Left hindlimb (tissue), 1 donor: ENCODE measurements at regions not wholly inside any gene's neighbourhood (a gene's known extent, or its start where the extent isn't known, plus 50 kb on each side); places are given as distances from the start of the nearest gene placed in this dataset.

Experiments
- DNase-seq: peaks from one replicate; pipeline ENCODE4 v3.0.0-alpha.2; 2018

DNA sequence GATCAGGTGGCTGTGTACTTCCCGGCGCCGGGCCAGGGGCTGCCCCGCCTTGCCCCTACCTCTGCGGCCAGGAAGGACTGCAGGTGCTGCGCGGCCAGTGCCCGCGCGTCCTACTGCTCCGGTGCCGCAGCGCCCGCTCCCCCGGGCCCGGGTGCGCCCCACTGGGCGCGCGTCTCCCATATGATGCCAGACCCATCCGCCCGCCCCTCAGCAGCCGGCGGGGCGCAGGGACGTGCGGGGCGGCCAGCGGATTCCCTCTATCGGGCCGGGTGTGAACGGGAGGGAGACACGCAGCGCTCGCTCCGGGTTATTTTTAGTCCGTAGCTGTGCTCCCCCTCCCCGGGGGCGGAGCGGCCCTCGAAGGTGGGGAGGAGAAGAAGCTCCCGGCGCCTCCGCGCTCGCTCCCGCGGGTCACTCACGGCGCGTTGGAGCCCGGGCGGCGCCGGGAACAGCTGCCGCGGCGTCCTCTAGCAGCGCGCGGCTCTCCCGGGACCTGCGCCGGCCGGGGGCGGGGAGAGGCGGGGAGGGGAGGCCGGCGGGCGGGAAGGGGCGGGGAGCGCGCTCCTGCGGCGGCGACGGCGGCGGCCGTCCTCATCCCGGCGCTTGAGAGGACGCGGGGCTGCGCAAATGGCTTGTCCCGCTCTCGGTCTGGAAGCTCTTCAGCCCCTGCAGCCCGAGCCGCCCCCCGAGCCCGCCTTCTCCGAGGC, 103.6 kb downstream of the UCHL1 start:
- peak; percentile 83 for DNase-seq

DNA sequence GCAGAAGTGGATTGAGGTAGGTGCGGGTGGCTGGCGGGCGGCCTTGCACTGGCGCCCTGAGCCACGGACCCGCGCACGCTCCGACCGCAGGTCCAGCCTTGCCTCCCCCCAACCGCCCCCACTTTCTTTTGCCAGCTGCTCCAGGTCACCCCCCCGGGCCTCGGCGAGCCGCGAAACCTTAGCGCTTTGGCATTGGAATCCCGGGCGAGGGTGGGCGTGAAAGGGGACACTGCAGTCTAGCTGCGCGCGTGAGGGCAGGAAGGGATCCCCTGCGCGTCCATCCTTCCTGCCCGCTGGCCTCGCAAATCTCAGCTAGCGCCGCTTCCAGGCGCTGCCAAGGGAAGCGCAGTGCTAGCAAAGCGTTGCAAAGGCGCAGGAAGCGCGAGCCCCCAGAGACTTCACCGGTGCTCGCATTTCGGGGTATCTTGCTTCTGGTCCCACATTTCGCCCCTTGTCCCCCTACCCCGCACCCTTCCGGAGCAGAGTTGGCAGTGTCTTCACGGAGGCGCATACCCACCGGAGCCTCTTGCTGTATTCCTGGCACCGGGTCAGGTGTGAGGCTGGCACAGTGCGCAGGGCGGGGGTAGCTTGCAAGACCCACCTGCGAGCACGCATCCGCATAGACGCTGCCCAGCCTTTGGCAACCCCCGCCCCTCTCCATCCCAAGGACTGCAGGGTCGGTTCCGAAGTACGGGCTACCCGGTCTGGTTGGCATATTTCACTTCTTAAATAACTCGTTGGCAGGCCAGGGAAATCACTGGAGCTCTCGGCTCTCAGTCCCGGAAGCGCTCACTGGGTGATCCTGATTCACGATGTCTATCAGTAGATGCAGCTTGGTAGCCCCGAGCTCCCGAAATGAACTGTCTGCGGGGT, 104.4 kb downstream of the UCHL1 start:
- DNase-seq: peak; percentile 59

DNA sequence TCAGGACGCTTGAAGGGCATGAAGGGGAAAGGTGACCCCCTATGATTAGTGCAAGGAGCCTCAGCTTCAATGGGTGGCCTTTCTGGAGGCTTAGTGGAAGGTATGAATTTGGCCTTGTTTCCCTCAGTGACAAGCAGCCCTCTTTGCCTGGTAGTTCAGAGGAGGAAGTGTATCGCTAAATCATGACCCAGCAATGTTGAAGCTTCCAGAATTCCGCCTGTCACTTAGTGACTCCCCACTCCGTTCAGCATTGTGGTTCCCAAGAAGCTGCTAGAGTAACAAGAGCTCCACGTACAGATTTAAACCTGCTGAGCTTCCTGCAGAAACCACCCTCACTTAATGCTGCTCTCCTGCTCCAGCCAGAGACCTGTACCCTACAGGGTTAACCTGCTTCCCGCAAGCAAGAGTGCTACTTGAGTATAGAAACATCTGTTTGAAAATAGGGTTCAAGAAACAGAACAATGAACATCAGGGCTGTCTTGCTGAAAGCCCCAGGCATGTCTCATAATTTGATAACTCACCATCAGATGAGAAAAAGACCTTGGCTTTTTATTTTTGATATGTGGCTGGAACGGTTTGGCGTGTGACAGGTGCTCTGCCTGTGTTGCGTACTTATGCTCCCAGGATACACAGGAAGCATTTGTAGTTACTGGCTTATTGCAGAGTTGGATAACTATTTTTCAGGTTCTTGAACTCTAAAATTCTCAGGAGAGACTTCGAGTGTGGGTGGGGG, 105.2 kb downstream of the UCHL1 start:
- DNase-seq: no peak

DNA sequence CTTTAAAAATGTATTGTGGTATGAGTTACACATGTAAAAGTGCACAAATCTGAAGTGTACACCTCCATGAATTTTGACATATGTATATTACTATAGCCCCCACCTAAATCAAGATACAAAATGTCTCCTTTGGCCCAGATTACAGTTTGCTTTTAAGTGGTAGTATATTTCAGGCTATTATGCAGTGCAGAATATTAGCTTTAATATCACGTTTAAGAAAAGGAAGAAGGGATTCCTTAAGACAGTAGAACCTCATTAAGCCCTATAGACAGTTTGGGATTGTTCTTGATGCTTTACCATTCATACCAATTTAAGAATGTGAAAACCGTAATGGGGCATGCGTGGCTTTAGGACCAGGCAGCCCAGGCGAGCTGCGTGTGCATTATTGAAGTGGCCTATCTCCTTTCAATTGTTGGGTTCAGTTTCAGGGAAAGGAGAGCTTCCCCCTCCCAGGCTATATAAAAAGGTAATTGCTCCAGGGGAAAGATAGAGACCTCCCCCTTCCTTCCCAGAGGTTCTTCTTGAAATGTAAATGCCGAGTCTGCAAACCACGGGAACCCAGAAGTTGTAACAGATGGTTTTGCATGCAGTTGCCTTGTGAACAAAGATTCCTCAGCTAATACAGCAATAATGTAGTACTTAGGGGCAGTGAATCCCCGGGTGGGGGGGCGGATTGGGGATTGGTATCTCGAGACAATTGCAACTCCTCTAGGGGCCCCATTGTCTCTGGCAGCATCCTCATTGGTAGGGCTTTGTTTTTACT, 106.1 kb downstream of the UCHL1 start:
- DNase-seq: no peak

DNA sequence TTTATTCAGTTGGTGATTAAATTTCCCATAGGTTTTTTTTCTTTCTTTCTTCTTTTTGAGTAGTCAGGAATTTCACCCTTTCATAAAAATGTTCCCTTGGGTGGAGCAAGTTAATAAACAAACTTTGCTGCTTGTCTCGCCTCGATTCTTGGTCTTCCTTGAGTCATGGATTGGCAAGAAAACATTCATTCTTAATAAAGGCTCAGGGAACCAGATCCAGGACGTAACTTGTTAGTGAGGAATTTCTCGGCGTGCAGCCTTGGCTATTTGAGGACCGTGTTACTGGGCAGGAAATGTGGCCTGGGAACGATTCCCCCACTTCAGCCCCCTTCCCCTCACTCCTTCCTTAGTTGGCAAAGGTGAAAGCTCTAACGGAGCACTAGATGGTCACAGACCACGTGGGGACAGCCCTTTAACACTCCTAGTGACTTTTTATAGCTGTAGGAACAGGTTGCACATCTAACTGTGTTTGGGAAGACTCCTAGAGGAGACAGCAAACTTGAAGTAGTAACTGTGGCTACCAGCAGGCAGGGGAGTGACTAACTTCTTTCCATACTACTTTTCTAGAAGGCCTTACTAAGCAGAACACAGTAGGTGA, 106.8 kb downstream of the UCHL1 start:
- peak; percentile 60 for DNase-seq

DNA sequence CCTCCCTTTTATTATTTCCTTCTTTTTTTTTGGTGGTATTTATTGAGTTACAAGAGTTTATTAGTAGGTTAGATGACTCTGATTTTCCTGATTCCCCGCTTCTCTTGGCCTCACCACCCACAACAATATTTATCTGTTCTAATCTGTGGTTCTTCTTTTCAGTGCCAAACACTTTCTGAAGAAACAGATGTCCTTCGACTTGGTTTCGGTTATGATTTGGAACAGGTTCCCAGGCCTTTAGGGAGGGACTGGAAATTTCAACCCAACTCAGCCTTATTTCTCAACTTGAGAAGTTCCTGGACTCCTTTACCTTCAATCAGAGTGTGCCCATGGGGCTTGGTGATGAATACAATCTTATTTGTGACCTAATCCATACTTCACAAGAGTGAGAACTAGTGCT, 108.1 kb downstream of the UCHL1 start:
- DNase-seq: no peak

DNA sequence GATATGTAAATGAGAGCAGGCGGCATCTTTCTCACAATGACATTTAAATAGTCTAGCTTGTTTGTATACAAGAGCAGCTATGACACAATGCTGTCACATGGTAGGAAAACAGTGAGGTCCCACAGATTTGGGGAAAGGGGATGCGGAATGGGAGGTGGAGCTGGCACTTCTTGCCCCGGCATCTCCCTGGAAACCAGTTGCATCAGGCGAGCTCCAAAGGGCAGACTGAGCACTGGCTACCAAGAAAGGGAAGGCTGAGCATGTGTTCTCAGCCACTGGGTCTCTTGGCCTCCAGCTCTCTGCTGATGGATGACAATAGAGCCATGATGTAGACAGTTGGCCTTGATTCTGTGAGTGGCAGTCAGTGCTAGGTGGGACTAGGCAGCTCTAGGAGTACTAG, 109.0 kb downstream of the UCHL1 start:
- DNase-seq: no peak

DNA sequence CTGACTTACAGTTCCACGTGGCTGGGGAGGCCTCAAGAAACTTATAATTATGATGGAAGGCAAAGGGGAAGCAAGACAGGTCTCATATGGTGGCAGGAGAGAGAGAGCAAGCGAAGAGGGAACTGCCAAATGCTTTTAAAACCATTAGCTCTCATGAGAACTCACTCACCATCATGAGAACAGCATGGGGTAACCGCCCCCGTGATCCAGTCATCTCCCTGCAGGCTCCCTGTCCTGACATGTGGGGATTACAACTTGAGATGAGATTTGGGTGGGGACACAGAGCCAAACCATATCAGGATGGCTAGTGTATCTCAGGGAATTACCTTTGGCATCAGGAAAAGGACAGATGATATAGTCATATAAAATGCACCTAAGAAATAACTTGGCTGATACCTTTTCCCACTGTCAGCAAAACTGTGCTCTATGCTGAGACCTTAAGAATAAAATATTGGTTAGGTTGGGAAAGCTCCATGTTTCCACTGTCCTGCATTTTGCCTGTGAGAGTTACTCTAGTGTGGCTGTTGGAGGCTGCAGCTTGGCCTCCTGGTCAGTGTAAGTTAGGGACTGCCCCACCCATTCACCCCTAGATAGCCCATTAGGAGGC, 110.3 kb downstream of the UCHL1 start:
- DNase-seq: no peak

DNA sequence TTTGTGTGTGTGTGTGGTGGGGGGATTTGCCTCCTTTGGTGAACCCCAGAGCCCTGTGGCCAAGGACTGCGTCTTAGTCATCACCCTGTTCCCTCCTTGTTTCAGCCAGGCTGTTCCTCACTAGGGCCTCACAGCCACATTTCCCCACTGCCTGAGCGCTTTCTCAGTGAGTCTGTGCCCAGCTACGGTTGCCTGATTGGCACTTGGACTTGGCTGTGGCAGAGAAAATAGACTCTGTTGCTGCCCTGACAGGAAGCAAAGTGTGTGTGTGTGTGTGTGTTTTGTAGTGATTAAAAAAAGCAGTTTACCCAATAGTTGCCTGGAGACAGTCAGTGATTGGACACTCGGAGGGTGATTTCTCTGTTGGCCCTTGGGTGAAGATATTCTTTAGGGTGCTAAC, 113.0 kb downstream of the UCHL1 start:
- peak; percentile 56 for DNase-seq

DNA sequence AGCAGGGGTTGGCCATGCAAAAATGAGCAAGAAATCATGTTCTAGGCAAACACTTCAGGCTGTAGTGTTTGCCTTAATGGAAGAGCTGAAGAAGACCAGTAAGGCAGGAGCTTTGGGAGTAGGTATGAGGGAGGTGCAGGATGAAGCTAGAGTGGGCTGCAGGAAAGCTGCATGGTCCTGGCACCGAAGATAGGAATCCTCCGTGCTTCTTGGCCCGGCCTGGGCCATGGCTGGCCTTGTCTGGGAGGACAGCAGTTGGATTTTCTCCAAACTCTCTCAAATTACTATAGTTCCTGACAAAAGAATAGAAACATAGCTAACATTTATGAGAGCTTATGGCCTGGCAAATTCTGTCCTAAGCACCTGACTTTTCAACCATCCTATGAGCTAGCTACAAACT, 116.5 kb downstream of the UCHL1 start:
- DNase-seq: no peak

DNA sequence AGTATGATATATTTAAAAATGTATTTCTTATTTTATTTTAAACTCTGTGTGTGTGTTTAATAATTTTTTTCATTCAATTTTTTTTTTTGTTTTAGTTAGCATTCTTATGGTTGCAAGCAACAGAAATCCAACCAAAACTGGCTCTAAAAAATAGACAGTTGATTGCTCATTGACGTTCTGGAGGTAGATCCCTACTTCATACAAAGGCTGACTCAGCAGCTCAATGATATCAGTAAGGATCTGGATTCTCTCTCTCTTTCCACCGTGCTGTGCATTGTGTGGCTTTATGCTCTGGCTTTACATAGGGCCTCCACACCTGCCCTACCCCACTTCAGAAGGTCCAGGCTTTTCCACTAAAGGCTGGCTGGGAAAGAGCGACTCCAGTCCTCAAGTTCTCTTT, 117.8 kb downstream of the UCHL1 start:
- no peak for DNase-seq

DNA sequence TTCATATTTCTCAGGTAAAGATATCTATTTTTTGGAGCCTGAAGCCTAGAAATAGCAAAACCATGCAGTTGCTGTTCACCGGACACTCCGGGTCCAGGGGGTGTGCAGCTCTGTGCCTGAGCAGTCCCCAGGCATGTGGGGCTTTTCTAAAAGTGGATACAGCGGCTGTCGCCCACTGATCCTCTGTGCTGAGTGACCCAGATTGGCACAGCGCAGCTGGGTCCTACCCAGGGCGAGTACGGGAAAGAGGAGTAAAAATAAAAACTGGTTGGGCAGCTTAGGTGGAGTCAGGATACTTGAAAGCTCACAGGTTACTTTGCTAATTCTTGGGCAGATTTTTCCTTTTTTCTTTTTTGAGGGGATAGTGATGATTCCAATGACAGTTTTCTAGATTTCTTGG, 118.8 kb downstream of the UCHL1 start:
- no peak for DNase-seq

DNA sequence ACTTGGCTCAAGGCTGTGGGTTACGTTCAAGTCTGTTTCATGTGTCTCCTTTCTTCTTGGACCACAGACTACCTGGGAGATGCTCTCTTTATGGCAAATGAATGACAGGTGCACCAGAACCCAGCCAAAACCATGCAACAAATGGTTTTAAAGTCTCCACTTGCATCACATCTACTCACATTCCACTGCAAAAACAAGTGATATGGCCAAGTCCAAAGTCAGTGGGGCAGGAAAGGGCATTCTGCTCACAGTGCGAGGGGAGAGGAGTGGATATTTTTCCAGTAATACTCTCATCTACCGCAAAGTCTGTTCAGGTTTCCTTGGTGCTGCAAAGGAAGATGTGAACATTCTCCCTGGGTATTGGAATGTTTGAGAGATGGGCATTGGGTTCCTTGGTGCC, 120.5 kb downstream of the UCHL1 start:
- DNase-seq: no peak

DNA sequence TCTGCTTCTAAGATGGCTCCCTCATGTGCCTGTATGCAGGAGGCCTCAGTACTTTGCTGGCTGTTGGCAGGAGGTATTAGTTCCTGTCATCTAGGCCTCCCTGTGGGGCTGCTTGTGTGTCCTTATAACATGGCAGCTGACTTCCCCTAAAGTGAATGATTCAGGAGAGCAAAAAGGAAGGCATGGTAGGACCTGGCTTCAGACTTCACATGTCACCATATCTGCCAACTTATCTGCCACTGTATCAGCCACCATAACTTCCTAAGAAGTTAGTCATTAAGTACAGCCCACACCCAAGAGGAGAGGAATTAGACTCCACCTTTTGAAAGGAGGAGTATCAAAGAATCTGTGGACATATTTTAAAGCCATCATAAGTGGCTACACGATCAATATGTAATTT, 122.5 kb downstream of the UCHL1 start:
- no peak for DNase-seq

DNA sequence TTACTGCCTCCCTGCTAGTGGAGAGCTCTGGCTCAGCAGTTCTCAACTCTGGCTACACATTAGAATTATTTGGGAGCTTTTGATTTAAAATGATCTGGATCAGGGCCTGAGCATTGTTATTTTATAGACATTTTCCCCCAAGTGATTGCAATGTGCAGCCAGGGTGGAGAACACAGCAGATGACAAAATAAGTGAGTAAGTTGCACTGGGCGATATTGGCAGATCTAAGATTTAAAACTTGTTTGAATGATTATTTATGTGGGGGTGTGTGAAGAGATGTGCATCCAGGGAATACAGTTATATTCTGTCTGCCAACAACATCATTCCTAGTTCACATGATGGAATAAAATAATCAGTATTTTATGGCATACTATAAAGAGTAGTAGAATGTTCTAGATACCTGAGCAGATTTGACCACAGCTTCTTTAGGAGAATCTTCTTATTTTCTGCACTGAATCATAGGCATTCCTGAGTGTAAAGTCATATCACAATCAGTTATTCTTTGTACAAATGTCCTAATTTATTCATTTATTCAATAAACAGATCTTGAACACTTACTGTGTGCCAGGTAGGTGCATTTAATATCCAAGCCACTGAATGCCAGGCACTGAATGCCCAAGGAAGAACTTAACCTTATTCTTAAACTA, 123.9 kb downstream of the UCHL1 start:
- no peak for DNase-seq

DNA sequence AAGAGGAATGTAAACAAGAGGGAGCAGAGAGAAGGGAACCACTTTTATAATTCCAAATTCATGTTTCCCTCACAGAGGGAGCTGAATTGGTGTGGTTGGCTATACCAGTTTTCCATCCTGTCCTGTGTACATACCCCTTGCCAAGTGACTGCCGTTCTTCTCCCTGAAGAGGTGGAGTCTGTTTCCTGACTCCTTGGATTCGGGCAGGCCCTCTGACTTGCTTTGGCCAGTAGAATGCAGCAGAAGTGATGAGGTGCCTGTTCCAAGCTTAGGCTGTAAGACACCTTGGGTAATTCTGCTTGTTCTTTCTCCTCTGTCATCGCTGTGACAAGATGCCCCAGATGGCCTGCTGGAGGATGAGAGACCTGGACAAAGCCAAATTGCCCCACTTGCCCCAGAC, 124.7 kb downstream of the UCHL1 start:
- no peak for DNase-seq

DNA sequence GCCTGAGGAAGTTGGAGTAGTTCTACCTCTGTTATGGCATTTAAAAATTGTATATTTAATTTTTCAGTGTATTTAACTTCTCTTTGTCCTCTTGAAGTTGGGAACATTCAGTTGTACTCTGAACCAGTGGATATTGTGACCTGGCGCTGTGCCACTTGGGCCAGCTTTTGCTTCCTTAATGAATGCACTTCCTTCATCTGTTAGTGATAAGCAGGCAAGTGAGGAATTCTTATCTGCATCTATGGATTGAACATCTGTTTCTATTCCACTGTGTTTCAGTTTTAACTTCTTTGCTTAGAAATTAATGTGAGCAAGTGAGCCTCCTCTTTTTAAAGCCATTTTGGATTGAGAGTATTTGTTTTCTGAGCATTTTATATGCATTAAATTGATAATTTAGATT, 128.3 kb downstream of the UCHL1 start:
- DNase-seq: peak; percentile 48

DNA sequence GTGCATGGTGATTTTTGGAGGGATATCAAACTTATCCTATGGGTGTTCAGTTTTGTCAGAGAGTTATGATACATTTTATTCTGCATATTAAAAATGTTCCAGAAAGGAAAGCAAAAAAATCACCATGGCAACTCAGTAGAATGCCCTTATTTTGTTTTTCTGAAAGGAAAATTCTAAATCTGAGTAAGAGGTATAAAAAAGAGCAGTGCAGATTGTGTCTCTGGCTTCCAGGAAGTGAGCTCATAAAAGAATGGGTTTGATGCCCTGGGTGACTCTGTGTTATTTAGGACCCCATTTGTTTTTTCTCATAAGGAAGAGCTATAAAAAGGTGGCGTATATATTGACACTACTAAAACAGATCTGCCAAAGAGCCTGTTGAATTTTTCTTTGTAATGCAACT, 128.8 kb downstream of the UCHL1 start:
- DNase-seq: no peak

DNA sequence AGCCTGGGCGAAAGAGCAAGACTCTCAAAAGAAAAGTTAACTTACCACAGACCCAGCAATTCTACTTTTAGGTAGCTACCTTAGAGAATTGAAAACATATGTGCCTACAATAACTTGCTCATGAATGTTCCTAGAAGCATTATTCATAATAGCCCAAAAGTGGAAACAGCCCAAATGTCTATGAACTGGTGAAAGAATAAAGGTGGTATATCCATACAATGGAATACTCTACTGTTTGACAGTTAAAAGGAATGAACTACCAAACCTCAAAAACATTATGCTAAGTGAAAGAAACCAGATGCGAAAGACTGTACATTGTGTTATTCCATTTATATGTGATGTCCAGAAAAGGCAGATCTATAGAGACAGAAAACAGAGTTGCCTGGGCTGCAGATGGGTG, 131.4 kb downstream of the UCHL1 start:
- no peak for DNase-seq

DNA sequence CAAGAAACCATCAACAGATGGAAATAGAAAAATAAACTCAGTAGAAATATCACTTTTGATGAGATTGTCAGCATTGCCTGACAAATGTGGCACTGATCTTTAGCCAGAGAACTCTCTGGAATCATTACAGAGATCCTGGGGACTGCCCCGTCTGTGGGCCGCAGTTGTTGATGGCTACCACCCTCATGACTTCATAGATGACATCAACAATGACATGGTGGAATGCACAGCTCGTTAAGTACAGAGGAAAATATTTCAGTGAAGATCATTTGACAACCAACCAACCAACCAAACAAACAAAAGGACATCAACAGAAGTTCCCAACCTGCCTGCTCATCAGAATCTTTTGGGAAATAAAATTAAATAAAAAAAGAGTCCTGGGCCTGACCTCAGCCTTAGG, 132.6 kb downstream of the UCHL1 start:
- no peak for DNase-seq

DNA sequence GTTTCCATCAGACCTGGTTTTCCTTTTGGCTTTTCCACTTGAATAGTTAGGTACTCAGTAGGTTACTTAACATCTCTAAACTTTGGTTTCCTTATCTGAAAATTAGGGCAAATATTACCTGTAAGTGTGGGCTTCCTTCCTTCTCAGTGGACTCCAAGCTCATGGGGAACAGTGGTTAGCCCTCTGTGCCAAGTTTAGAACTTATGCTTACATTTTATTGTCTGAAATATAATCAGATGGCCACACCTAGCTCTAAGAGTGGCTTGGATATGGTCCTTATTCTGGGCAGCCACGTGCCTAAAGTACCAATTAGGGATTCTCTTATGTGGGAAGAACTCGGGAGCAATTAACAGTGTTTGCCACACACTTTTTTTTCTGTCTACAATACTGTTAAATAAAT, 133.9 kb downstream of the UCHL1 start:
- DNase-seq: no peak

DNA sequence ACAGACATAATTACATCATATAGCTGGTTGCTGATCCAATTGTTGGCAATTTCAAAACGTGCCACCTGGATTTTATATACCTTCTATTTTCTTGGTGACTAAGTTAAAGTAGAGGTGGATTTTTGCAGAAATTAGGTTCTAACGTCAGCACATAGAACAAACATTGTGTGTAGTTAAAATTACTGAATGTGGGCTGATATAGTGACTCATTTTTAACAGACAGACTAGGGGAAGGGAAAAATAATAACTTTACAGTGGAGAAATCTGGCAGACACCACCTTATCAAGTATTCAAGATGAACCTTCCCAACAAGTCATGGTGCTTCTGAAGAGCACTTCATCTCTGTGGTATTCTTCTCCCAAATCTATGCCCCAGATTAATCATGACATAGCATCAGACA, 134.5 kb downstream of the UCHL1 start:
- DNase-seq: no peak
